HCT116 (cell line): ENCODE measurements at regions not wholly inside any gene's neighbourhood (a gene's known extent, or its start where the extent isn't known, plus 50 kb on each side); places are given as distances from the start of the nearest gene placed in this dataset.

Experiments
- POLR2A ChIP-seq: IDR thresholded peaks from 2 replicates; pipeline ENCODE4 v1.7.0; 2011; ENCODE audit warnings: borderline replicate concordance; ENCODE audit not compliant: insufficient read depth, insufficient read length; ENCODE audit errors: extremely low read depth
- TF ChIP-seq, protein P1 (sequence below), 3 experiments: fragments of 200-600 bp in 1 of 3; sonication (generic) in 1 of 3; IDR thresholded peaks in 2 of 3; conservative IDR thresholded peaks in 1 of 3; 2 replicates each; pipeline ENCODE4 v1.5.1; 2012 to 2017; ENCODE audit warnings: low read depth in 2 of 3, low read length in 2 of 3, antibody characterized with exemption in 1 of 3, borderline replicate concordance in 1 of 3, control low read depth in 1 of 3, mild to moderate bottlenecking in 1 of 3, mixed read lengths in 1 of 3, mixed run types in 1 of 3, moderate library complexity in 1 of 3; ENCODE audit not compliant: insufficient read depth in 1 of 3

DNA sequence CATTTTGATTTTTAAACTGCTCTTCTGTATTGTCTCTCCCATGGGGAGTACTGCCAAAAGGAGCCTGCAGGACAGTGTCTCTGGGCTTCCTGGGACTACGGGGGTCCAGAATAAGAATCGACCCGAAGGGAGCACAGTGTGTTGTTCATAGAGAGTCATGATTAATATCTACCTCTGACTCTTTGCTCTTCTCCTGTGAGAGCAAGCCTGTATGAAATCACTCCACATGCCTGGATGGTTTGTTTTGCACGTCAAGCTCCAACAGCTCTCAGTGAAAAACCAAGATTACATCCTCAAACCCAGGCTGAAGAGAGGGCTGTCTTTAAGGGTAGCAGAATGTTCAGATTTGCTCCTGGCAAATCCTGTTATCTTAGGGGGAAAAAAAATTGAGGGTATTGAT is 1860.0 kb upstream of the WWC1 start:
- TF ChIP-seq, protein P1, sequence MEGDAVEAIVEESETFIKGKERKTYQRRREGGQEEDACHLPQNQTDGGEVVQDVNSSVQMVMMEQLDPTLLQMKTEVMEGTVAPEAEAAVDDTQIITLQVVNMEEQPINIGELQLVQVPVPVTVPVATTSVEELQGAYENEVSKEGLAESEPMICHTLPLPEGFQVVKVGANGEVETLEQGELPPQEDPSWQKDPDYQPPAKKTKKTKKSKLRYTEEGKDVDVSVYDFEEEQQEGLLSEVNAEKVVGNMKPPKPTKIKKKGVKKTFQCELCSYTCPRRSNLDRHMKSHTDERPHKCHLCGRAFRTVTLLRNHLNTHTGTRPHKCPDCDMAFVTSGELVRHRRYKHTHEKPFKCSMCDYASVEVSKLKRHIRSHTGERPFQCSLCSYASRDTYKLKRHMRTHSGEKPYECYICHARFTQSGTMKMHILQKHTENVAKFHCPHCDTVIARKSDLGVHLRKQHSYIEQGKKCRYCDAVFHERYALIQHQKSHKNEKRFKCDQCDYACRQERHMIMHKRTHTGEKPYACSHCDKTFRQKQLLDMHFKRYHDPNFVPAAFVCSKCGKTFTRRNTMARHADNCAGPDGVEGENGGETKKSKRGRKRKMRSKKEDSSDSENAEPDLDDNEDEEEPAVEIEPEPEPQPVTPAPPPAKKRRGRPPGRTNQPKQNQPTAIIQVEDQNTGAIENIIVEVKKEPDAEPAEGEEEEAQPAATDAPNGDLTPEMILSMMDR (IDR thresholded peaks at IDR 0.05 in 2 of 3, conservative IDR thresholded peaks at IDR 0.05 in 1 of 3; ENCODE audit: borderline replicate concordance in 1 of 3, insufficient read depth in 1 of 3, low read depth in 2 of 3, low read length in 2 of 3): no peak
- TF ChIP-seq POLR2A: no peak
